ENCODE measurements at regions not wholly inside any gene's neighbourhood (a gene's known extent, or its start where the extent isn't known, plus 50 kb on each side); places are given as distances from the start of the nearest gene placed in this dataset.

DNA sequence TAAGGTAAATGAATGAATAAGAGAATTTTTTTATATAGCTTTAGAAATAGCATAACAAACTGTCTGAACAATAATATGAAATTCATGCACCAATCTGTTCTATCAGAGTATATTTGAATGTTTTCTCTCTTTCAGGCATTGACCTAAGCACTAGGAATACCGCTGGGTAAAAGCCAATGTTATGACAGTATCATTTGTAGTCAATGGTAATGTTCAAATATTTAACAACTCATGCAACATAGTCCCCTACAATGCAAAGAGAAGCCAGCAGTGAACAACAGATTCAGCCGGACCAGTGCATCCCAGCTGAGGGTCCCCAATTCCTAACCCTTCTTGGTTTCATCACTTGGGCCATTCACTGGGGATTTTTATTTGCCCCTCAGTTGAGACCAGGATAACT lies 52.6 kb upstream of the MYCBP2 start:
- DNase-seq (ENCODE audit: low spot score) = no peak

DNA sequence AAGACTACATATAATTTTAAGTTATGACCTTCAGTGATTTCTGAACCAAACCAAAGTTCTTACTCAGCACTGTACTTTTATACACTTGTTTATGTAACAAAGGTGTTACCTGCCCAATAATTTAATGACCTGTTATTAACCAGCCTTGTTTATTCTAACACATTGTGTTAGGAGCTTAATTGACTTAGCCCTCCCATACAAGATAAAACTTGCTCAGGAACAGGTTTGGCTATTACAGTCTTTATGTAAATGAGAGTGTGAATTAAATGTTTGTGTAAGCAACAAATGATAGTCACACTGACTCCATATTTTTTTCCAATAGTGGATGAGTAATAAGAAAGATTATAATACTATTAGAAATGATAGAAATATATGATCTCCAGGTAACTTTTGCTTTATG lies 51.8 kb upstream of the MYCBP2 start:
- no peak for DNase-seq (ENCODE audit: low spot score)

DNA sequence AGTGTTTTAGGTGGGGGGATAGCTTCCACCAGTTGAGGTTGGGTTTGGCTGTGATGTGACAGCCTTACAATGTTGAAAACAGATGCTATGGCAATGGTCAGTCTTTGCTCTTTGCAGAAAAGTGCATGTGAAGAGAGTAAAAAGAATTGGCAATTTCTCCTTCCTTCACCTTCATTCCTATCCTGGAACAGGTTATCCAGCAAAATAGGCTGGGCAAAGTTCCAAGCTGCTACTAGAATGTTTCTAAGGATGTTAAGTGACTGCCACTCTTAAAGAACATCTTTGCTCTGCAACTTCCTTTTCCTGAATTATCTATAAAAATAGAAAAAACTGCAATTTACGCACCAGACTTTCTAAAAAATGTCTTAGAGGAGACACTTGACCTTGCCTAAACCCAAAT lies 50.1 kb upstream of the MYCBP2 start:
- no peak for DNase-seq (ENCODE audit: low spot score)

All from iPS-NIHi11 (cell line).